ENCODE measurements at regions not wholly inside any gene's neighbourhood (a gene's known extent, or its start where the extent isn't known, plus 50 kb on each side); places are given as distances from the start of the nearest gene placed in this dataset.
"Not testable (repeated sequence)": the region's sequence is repeated elsewhere in the genome, so short reads cannot be mapped to it uniquely, and the experiment has no call there.

GRCh38 chr7:72266-73057, 119.9 kb upstream of the FAM20C start:
- not testable (repeated sequence) for TF ChIP-seq ATF2 (CRISPR knock-in tag; IDR thresholded peaks at IDR 0.05; ENCODE audit: borderline replicate concordance, low read depth); CTCF (IDR thresholded peaks at IDR 0.05); USF2 (CRISPR knock-in tag; IDR thresholded peaks at IDR 0.05); ZNF512 (CRISPR knock-in tag; IDR thresholded peaks at IDR 0.05; ENCODE audit: borderline replicate concordance); ARID4B (CRISPR knock-in tag; IDR thresholded peaks at IDR 0.05; ENCODE audit: borderline replicate concordance); ZBTB21 (CRISPR knock-in tag; IDR thresholded peaks at IDR 0.05; ENCODE audit: borderline replicate concordance); ZNF232 (CRISPR knock-in tag; IDR thresholded peaks at IDR 0.05); NFE2L1 (CRISPR knock-in tag; IDR thresholded peaks at IDR 0.05); ATF3 (CRISPR knock-in tag; conservative IDR thresholded peaks at IDR 0.05); FOXP4 (CRISPR knock-in tag; IDR thresholded peaks at IDR 0.05); RELA (CRISPR knock-in tag; IDR thresholded peaks at IDR 0.05; ENCODE audit: borderline replicate concordance); PRDM15 (CRISPR knock-in tag; IDR thresholded peaks at IDR 0.05); IRF2 (CRISPR knock-in tag; IDR thresholded peaks at IDR 0.05; ENCODE audit: borderline replicate concordance, low read depth); ETV6 (CRISPR knock-in tag; IDR thresholded peaks at IDR 0.05)
